HepG2 (cell line): ENCODE measurements at regions not wholly inside any gene's neighbourhood (a gene's known extent, or its start where the extent isn't known, plus 50 kb on each side); places are given as distances from the start of the nearest gene placed in this dataset.

ENCODE experiments used
- ATAC-seq: fragments of 200-7000 bp; cut with Tn5 transposase; 3 replicates; pipeline ENCODE4 v1.9.1; 2020; ENCODE audit warnings: mild to moderate bottlenecking, moderate library complexity
- BruUV-seq: library from RNA; stranded (reverse); fragments of 400-500 nt; replicated peaks from 2 replicates; lab custom pipeline; 2021; lab: Mats Ljungman, UMichigan
- CTCF ChIA-PET: fragments of 300-600 bp; formaldehyde crosslinking; extraction: SDS; loops from one replicate; lab custom pipeline; 2021; ENCODE audit warnings: low total read pairs, inconsistent platforms, low intra/inter-chr PET ratio; lab: Yijun Ruan, JAX
- POLR2A ChIA-PET: fragments of 350-600 bp; sonication (Branson Sonifier 250); formaldehyde crosslinking; loops from one replicate; lab custom pipeline; 2020; ENCODE audit warnings: antibody characterized with exemption, inconsistent platforms; lab: Yijun Ruan, JAX
- DNase-seq: peaks from one replicate; pipeline ENCODE4 v3.0.0-alpha.2; 2015; ENCODE audit warnings: low spot score
- FAIRE-seq: peaks from 3 replicates; lab custom pipeline; 2011; peaks lifted over from hg19 to GRCh38; lab: Jason Lieb, UNC
- H2AFZ ChIP-seq: one replicate; pipeline ENCODE4 v1.6.1; 2011; ENCODE audit warnings: low read length, inconsistent platforms
- H3K27ac ChIP-seq: fragments of 300-600 bp; 3 replicates; pipeline ENCODE4 v1.8.0; 2011; ENCODE audit warnings: mixed run types, mild to moderate bottlenecking, mixed read lengths, low read length, inconsistent platforms; ENCODE audit not compliant: insufficient read depth; ENCODE audit errors: extremely low read length
- H3K27me3 ChIP-seq, 2 experiments: fragments of 200-600 bp in 1 of 2; 2 replicates in 1 of 2; 3 replicates in 1 of 2; pipeline versions ENCODE4 v1.6.0 to v1.8.0; 2011; ENCODE audit warnings: low read length in 2 of 2, mild to moderate bottlenecking in 2 of 2, moderate library complexity in 2 of 2, inconsistent platforms in 1 of 2; ENCODE audit not compliant: insufficient read depth in 2 of 2, control insufficient read depth in 1 of 2
- H3K36me3 ChIP-seq, 2 experiments: fragments of 200-600 bp in 1 of 2; replicated peaks in 1 of 2; 2 replicates in 1 of 2; 3 replicates in 1 of 2; pipeline versions ENCODE4 v1.5.1 to v1.8.0; 2011; ENCODE audit warnings: low read length in 2 of 2, inconsistent platforms in 1 of 2; ENCODE audit not compliant: insufficient read depth in 2 of 2, control insufficient read depth in 1 of 2
- H3K4me1 ChIP-seq: 2 replicates; pipeline ENCODE4 v1.5.1; 2012; ENCODE audit warnings: low read length, inconsistent platforms; ENCODE audit not compliant: insufficient read depth
- H3K4me2 ChIP-seq: 2 replicates; pipeline ENCODE4 v1.6.0; 2011; ENCODE audit warnings: low read depth, low read length, inconsistent platforms
- H3K4me3 ChIP-seq, 3 experiments: fragments of 200-600 bp in 1 of 3; sonication (generic), shearing (Covaris generic) in 1 of 3; replicated peaks in 1 of 3; 2 replicates each; pipeline ENCODE4 v1.5.1; 2011 to 2016; ENCODE audit warnings: low read length in 3 of 3, inconsistent platforms in 2 of 3, low read depth in 2 of 3, mild to moderate bottlenecking in 2 of 3, control low read depth in 1 of 3, mixed read lengths in 1 of 3; ENCODE audit not compliant: insufficient read depth in 1 of 3
- H3K79me2 ChIP-seq: one replicate; pipeline ENCODE4 v1.6.1; 2011; ENCODE audit warnings: low read length, inconsistent platforms; ENCODE audit not compliant: insufficient read depth
- H3K9ac ChIP-seq: 2 replicates; pipeline ENCODE4 v1.6.0; 2011; ENCODE audit warnings: mild to moderate bottlenecking, low read depth, low read length, inconsistent platforms; ENCODE audit not compliant: insufficient read depth
- H3K9me3 ChIP-seq: 2 replicates; pipeline ENCODE4 v1.5.1; 2012; ENCODE audit warnings: mild to moderate bottlenecking, low read length
- H4K20me1 ChIP-seq: 2 replicates; pipeline ENCODE4 v1.6.0; 2011; ENCODE audit warnings: inconsistent platforms, mild to moderate bottlenecking, low read length, moderate library complexity; ENCODE audit not compliant: insufficient read depth
- ASH2L ChIP-seq: fragments of 300-600, 200-600 bp; sonication (generic); IDR thresholded peaks from 2 replicates; pipeline ENCODE4 v1.7.0; 2017; ENCODE audit warnings: low read depth, mild to moderate bottlenecking, moderate library complexity, mixed read lengths, low read length; ENCODE audit not compliant: insufficient read length
- CCAR2 ChIP-seq: fragments of 200-400 bp; formaldehyde crosslinking; optimal IDR thresholded peaks from 2 replicates; pipeline ENCODE3; 2018; ENCODE audit warnings: low read depth, mild to moderate bottlenecking, low read length, moderate library complexity
- CHD2 ChIP-seq: IDR thresholded peaks from 2 replicates; pipeline ENCODE4 v1.6.1; 2011; ENCODE audit warnings: low read depth, low read length, improper control_type of control experiment
- ELF3 ChIP-seq: IDR thresholded peaks from 2 replicates; pipeline ENCODE4 v1.6.1; 2016; ENCODE audit warnings: missing genetic modification reagents, missing compliant biosample characterization
- GATAD2A ChIP-seq: IDR thresholded peaks from 2 replicates; pipeline ENCODE4 v1.6.1; 2016
- HNF1A ChIP-seq, 2 experiments: sonication (generic) in 1 of 2; formaldehyde crosslinking in 1 of 2; IDR thresholded peaks; 2 replicates each; pipeline versions ENCODE4 v1.4.0 to v1.6.1; 2016 to 2020; ENCODE audit warnings: borderline replicate concordance in 1 of 2, low read depth in 1 of 2, mild to moderate bottlenecking in 1 of 2, missing genetic modification reagents in 1 of 2
- HOXD1 ChIP-seq: sonication (generic); formaldehyde crosslinking; IDR thresholded peaks from 2 replicates; pipeline ENCODE4 v1.5.0; 2020; ENCODE audit warnings: missing genetic modification reagents
- NR1H2 ChIP-seq: sonication (generic); formaldehyde crosslinking; IDR thresholded peaks from 2 replicates; pipeline ENCODE4 v1.8.1; 2022; ENCODE audit warnings: low read depth, missing genetic modification reagents, borderline replicate concordance
- SIN3B ChIP-seq: fragments of 150-350 bp; IDR thresholded peaks from 2 replicates; pipeline ENCODE4 v1.6.1; 2014; ENCODE audit warnings: low read length
- SSRP1 ChIP-seq: IDR thresholded peaks from 2 replicates; pipeline ENCODE4 v1.6.1; 2016; ENCODE audit warnings: control low read depth
- ZBTB39 ChIP-seq: sonication (generic); formaldehyde crosslinking; IDR thresholded peaks from 2 replicates; pipeline ENCODE4 v1.5.0; 2020; ENCODE audit warnings: missing genetic modification reagents
- ZBTB42 ChIP-seq: sonication (generic); formaldehyde crosslinking; IDR thresholded peaks from 2 replicates; pipeline ENCODE4 v1.5.0; 2020; ENCODE audit warnings: mild to moderate bottlenecking, missing genetic modification reagents
- ZKSCAN5 ChIP-seq: sonication (generic); formaldehyde crosslinking; IDR thresholded peaks from 2 replicates; pipeline ENCODE4 v1.5.1; 2020; ENCODE audit warnings: mild to moderate bottlenecking, missing genetic modification reagents
- ZNF253 ChIP-seq: sonication (generic); formaldehyde crosslinking; IDR thresholded peaks from 2 replicates; pipeline ENCODE4 v1.8.0; 2022; ENCODE audit warnings: mild to moderate bottlenecking, missing genetic modification reagents, borderline replicate concordance
- ZNF557 ChIP-seq: sonication (generic); formaldehyde crosslinking; IDR thresholded peaks from 2 replicates; pipeline ENCODE4 v1.4.0; 2020; ENCODE audit warnings: missing genetic modification reagents
- ZNF737 ChIP-seq: sonication (generic); formaldehyde crosslinking; IDR thresholded peaks from 2 replicates; pipeline ENCODE4 v1.5.0; 2020; ENCODE audit warnings: missing genetic modification reagents, mild to moderate bottlenecking, borderline replicate concordance
- ZNF784 ChIP-seq: sonication (generic); formaldehyde crosslinking; IDR thresholded peaks from 2 replicates; pipeline ENCODE4 v1.5.1; 2020; ENCODE audit warnings: missing genetic modification reagents, mild to moderate bottlenecking, borderline replicate concordance
- WGBS: methylation state at CpG from one replicate; pipeline ENCODE4 v1.1.6; 2017; ENCODE audit warnings: low lambda C conversion rate; 5-methylcytosine and 5-hydroxymethylcytosine counted together
- in situ Hi-C: cut with HindIII; loops from 2 replicates; pipeline ENCODE4 v1.10.0; 2017; ENCODE audit warnings: low pct_unique_long_range_greater_than_20kb; ENCODE audit not compliant: extremely low pct_ligation_motif_present
- intact Hi-C: fragments of 100-400 bp; cut with micrococcal nuclease; formaldehyde crosslinking; loops from one replicate; pipeline ENCODE4 v1.10.0; 2022; ENCODE audit not compliant: unreplicated experiment

- no TSS peak for BruUV-seq
- WGBS = 23% methylated on average over 6 of the region's 6 CpGs
- no peak overlapping the region for H3K9ac ChIP-seq
- no peaks in the 10 kb centered on the region for H3K36me3 ChIP-seq
- H3K27ac ChIP-seq = no peak overlapping the region
- DNase-seq (no peak), ATAC-seq (no peak), FAIRE-seq (no peak)
- POLR2A ChIA-PET = no interaction called here
- no peaks in the 10 kb centered on the region for H4K20me1 ChIP-seq
- no peak overlapping the region for H3K4me2 ChIP-seq
- in situ Hi-C loops = no loop called here
- H3K4me3 ChIP-seq = no peak overlapping the region
- no peaks in the 10 kb centered on the region for H3K9me3 ChIP-seq
- CTCF ChIA-PET = no interaction called here
- intact Hi-C loops = no loop called here
- peaks cover 0 to 6% of the 10 kb centered on the region in 2 experiments; a peak in 2 of 5 replicates for H3K27me3 ChIP-seq
- no peak overlapping the region for H2AFZ ChIP-seq
- no peaks in the 10 kb centered on the region for H3K79me2 ChIP-seq
- TF ChIP-seq ZBTB42 = no peak
- TF ChIP-seq CHD2 = no peak
- TF ChIP-seq SSRP1 (CRISPR knock-in tag) = no peak
- no peak for TF ChIP-seq ZNF557 (CRISPR knock-in tag)
- no peak for TF ChIP-seq ZNF784 (CRISPR knock-in tag)
- TF ChIP-seq NR1H2 = no peak
- TF ChIP-seq ASH2L = no peak
- no peak for TF ChIP-seq GATAD2A
- no peak for TF ChIP-seq ZNF253 (CRISPR knock-in tag)
- no peak for TF ChIP-seq ELF3 (CRISPR knock-in tag)
- TF ChIP-seq HOXD1 (CRISPR knock-in tag) = no peak
- TF ChIP-seq ZBTB39 (CRISPR knock-in tag) = no peak
- no peak for TF ChIP-seq ZKSCAN5 (CRISPR knock-in tag)
- no peak for TF ChIP-seq SIN3B
- TF ChIP-seq ZNF737 (CRISPR knock-in tag) = no peak
- TF ChIP-seq HNF1A (IDR thresholded peaks at IDR 0.05; ENCODE audit: low read depth) = no peak
- TF ChIP-seq HNF1A (CRISPR knock-in tag; IDR thresholded peaks at IDR 0.05; ENCODE audit: borderline replicate concordance) = no peak
- no peak for TF ChIP-seq CCAR2
- TF ChIP-seq, all 625 proteins: peak for 0
- no peaks in the 10 kb centered on the region for H3K4me1 ChIP-seq
Measured at GRCh38 chr12:115213538-115214016, 529.6 kb upstream of the TBX3 start.
